HG03575 (cell line): ENCODE measurements at regions not wholly inside any gene's neighbourhood (a gene's known extent, or its start where the extent isn't known, plus 50 kb on each side); places are given as distances from the start of the nearest gene placed in this dataset.

Experiments used
- ATAC-seq: cut with Tn5 transposase; IDR thresholded peaks from one replicate; pipeline ENCODE4 v1.9.1; 2021; ENCODE audit not compliant: unreplicated experiment, insufficient number of reproducible peaks, low FRiP score; ENCODE audit errors: extremely low read depth

GRCh38 chr21:25300632-25301031 is 306.6 kb downstream of the MRPL39 start:
- ATAC-seq, result no peak

- peak; percentile 93 for ATAC-seq
Observed at GRCh38 chr21:25298512-25299491, 308.5 kb downstream of the MRPL39 start.

DNA sequence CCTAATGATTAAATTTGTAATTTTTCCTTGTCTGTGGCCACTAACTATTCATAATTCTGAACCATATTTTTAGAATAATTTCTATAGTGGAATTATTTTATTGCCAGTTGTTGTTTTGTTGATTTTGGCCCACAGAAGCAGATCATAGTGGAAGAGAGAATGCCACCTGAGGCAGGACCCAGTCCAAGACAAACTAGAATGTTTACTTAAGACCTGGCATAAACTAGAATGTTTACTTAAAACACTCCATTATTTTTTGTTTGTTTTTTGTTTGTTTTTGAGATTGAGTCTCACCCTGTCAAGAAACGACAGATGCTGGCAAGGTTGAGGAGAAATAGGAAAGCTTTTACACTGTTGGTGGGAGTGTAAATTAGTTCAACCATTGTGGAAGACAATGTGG is 310.2 kb downstream of the MRPL39 start:
- ATAC-seq, result no peak

DNA sequence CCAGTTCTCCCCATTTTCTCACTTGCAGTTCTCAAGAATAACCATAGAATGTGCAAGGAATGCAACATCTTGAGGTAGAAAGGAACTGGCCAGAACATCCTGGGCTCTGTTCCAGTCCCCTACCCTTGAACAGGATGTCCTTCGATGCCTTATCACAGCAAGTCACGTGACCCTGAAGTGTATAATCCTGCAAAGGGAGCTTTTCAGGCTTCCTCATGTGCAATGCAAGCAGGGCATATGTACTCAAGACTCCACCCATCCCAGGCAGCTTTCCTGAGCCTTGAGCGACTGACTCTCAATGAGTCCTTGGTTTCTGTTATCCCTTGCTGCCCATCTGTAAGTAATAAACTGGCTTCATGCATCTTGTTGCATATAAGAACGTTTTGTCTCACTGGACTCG is 311.0 kb downstream of the MRPL39 start:
- no peak for ATAC-seq

DNA sequence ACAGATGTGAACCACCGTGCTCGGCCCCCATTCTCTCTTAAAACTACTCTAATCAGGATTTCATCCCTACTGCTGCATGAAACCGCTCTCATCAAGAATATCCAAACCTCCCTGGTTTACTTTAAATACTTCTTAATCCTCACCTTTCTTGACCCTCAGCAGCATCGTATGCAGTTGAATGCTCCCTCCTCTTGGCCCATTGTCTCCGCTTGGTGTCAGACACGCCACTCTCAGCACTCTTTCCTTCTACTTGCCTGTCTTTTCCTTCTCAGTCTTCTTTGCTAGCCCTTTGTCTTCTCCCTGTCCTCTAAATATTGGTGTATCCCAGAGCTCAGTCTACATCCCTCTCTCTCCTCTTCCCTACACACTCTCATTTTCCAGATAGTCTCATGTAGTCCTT is 314.9 kb downstream of the MRPL39 start:
- no peak for ATAC-seq

DNA sequence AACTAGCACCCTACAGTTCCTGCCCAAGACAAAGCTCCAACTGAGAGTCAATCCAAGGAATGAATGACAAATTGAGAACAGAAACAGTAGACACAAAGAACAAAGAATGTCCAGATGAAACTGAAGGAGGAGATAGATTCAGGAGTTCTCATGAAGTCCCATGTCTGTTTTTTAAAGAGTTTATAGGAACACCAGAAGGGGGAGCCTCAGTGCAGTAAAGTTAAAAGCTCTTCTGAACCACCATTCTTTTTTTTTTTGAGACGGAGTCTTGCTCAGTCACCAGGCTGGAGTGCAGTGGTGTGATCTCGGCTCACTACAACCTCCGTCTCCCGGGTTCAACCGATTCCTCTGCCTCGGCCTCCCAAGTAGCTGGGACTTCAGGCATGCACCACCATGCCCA is 323.6 kb downstream of the MRPL39 start:
- no peak for ATAC-seq

DNA sequence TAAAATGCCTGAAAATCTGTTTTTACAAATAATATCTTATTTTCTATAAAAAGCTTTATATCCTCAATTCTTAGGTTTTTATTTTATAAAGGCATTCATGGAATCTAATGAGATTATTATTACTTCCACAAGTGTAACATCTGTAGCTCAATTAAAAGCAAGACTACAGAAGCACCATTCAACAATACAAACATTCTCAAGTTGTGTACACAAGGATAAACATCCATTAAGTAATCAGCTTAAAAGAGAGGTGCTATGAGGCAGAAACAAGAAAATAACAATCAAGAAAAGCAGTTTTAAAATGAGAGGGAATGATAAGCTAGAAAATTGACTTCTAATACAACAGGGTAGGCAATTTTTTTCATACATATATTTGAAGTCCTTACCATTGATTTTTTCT is 326.1 kb downstream of the MRPL39 start:
- ATAC-seq, result no peak

- no peak for ATAC-seq
Observed at GRCh38 chr21:25280061-25280460, 327.2 kb downstream of the MRPL39 start.

- ATAC-seq, result no peak
Observed at GRCh38 chr21:25273959-25274358, 333.3 kb downstream of the MRPL39 start.

- no peak for ATAC-seq
Observed at GRCh38 chr21:25254491-25255174, 352.6 kb downstream of the MRPL39 start.

GRCh38 chr21:25246546-25246945 is 360.7 kb downstream of the MRPL39 start:
- no peak for ATAC-seq

- no peak for ATAC-seq
Observed at GRCh38 chr21:25244735-25245134, 362.5 kb downstream of the MRPL39 start.

- ATAC-seq, result no peak
Observed at GRCh38 chr21:25243808-25244207, 363.5 kb downstream of the MRPL39 start.

DNA sequence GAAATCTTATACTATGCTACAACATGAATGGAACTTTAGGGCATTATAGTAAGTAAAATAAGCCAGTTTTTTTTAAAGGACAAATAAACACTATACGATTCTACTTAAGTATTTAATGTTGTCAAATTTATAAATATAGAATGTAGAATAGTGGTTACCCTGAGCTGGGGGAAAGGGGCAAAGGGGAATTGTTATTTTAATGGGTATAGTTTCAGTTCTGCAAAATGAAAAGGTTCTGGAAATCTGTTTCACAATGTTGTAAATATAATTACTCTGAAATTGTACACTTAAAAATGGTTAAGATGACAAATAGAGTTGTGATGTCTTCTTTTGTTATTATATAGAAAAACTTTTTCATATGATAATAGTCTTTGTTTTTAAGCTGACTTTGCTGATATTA is 366.3 kb downstream of the MRPL39 start:
- no peak for ATAC-seq

DNA sequence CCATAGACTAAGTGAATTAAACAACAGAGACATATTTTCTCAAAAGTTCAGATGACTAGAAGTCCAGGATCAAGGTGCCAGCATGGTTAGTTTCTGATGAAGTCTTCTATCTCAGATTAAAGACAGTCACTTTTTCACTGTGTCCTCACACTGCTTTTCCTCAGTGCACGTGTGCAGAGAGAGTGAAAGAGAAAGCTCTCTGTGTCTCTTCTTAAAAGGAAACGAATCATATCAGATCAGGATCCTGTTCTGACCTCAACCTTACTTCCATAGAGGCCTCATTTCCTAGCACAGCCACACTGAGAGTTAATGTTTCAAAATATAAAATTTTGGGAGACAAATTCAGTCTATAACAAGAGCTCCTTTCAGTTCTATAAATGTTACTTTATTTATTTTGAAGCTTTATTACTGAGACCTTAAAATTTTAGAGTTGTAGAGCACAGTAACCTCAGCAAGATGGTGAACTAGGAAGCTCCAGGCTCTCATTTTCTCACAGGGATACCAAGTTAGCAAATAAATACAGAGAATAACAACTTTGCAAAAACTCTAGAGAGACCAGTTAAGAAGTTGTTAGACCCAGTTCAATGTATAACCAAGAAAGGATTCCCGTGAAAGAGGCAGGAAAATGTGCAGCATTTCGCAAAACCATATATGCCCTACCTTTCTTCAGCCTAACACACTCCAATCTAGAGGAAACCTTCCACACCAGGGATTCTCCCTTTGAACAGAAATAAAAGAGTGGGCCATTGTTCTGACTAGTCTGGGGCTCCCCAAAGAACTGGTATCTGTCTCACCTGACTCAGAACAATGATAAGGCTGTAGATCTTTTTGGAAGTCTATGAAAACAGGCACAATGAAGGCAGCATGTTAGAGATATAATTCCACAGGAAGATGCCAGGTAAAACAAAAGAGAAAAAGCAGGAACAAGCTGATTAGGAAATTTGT is 372.2 kb downstream of the MRPL39 start:
- no peak for ATAC-seq

GRCh38 chr21:25220954-25221353 is 386.3 kb downstream of the MRPL39 start:
- ATAC-seq, result no peak

- no peak for ATAC-seq
Observed at GRCh38 chr21:25220169-25220568, 387.1 kb downstream of the MRPL39 start.

- peak; percentile 78 for ATAC-seq
Observed at GRCh38 chr21:25215698-25216384, 391.4 kb downstream of the MRPL39 start.

GRCh38 chr21:25214676-25215075 is 392.6 kb downstream of the MRPL39 start:
- ATAC-seq, result no peak
